GM12873 (cell line): ENCODE measurements at regions not wholly inside any gene's neighbourhood (a gene's known extent, or its start where the extent isn't known, plus 50 kb on each side); places are given as distances from the start of the nearest gene placed in this dataset.

Source experiments
- TF ChIP-seq, protein P1 (sequence below): IDR thresholded peaks from 2 replicates; pipeline ENCODE4 v1.5.1; 2012; ENCODE audit warnings: low read depth, mild to moderate bottlenecking, moderate library complexity, low read length, control low read depth; ENCODE audit not compliant: insufficient read depth; ENCODE audit errors: missing control alignments

GRCh38 chr1:83098791-83099190 lies 900.1 kb downstream of the TTLL7 start:
- TF ChIP-seq, protein P1, sequence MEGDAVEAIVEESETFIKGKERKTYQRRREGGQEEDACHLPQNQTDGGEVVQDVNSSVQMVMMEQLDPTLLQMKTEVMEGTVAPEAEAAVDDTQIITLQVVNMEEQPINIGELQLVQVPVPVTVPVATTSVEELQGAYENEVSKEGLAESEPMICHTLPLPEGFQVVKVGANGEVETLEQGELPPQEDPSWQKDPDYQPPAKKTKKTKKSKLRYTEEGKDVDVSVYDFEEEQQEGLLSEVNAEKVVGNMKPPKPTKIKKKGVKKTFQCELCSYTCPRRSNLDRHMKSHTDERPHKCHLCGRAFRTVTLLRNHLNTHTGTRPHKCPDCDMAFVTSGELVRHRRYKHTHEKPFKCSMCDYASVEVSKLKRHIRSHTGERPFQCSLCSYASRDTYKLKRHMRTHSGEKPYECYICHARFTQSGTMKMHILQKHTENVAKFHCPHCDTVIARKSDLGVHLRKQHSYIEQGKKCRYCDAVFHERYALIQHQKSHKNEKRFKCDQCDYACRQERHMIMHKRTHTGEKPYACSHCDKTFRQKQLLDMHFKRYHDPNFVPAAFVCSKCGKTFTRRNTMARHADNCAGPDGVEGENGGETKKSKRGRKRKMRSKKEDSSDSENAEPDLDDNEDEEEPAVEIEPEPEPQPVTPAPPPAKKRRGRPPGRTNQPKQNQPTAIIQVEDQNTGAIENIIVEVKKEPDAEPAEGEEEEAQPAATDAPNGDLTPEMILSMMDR, result no peak

GRCh38 chr1:83098131-83098530 lies 900.8 kb downstream of the TTLL7 start:
- TF ChIP-seq, protein P1, result no peak

DNA sequence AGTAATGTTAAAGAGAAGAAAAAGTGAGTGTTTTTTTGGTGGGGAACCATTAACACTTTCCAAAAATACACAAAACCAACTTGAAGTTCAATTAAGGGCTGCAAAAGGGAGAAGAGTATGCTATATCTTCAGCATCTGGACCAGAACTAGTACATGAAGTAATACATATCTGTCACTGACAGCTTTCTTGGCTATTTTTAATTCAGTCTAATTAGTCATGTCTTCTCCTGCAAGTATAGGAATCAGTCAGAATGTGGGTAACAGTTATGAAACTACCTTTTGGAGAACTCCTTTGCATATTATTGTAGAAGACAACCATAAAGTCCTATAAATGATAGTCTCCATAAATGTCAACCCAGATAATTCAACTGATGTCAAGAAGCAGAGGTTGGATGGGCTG lies 901.2 kb downstream of the TTLL7 start:
- TF ChIP-seq, protein P1, result no peak

- TF ChIP-seq, protein P1, result no peak
Observed at GRCh38 chr1:83095570-83095969, 903.4 kb downstream of the TTLL7 start.

- TF ChIP-seq, protein P1, result no peak
Observed at GRCh38 chr1:83090195-83090594, 908.7 kb downstream of the TTLL7 start.

GRCh38 chr1:83087851-83088250 lies 911.1 kb downstream of the TTLL7 start:
- TF ChIP-seq, protein P1, result no peak

GRCh38 chr1:83086986-83087512 lies 911.9 kb downstream of the TTLL7 start:
- TF ChIP-seq, protein P1, result no peak
